Activated T-helper 1 cell treated with anti-CD3 and anti-CD28 coated beads, Interleukin-2, amount 50 U/mL, for 16 hours (primary cell): ENCODE measurements at regions not wholly inside any gene's neighbourhood (a gene's known extent, or its start where the extent isn't known, plus 50 kb on each side); places are given as distances from the start of the nearest gene placed in this dataset.
A peak's percentile ranks its signal among the peaks of the same experiment; 100 is the strongest.

ENCODE experiments used
- DNase-seq, 2 donors: peaks; one replicate each; pipeline ENCODE4 v3.0.0-alpha.2; 2020; ENCODE audit warnings: low read depth in 1 of 2, low spot score in 1 of 2

GRCh38 chr1:34406833-34407539, 230.3 kb downstream of the C1orf94 start:
- no peak for DNase-seq

- DNase-seq = no peak
Observed at GRCh38 chr1:34408011-34408410, 231.3 kb downstream of the C1orf94 start.

- no peak for DNase-seq
Observed at GRCh38 chr1:34409689-34410229, 233.1 kb downstream of the C1orf94 start.

- no peak for DNase-seq
Observed at GRCh38 chr1:34412598-34413370, 236.1 kb downstream of the C1orf94 start.

- DNase-seq = no peak
Observed at GRCh38 chr1:34415140-34415539, 238.4 kb downstream of the C1orf94 start.

GRCh38 chr1:34418166-34418565, 241.5 kb downstream of the C1orf94 start:
- DNase-seq = no peak

- DNase-seq = no peak
Observed at GRCh38 chr1:34419663-34420136, 243.0 kb downstream of the C1orf94 start.

GRCh38 chr1:34425046-34425445, 248.3 kb downstream of the C1orf94 start:
- DNase-seq = no peak

- no peak for DNase-seq
Observed at GRCh38 chr1:34425785-34426184, 249.1 kb downstream of the C1orf94 start.

GRCh38 chr1:34426325-34426896, 249.7 kb downstream of the C1orf94 start:
- no peak for DNase-seq

- DNase-seq = no peak
Observed at GRCh38 chr1:34427170-34427569, 250.5 kb downstream of the C1orf94 start.

GRCh38 chr1:34433099-34433498, 256.4 kb downstream of the C1orf94 start:
- DNase-seq = no peak

- DNase-seq = no peak
Observed at GRCh38 chr1:34436836-34437235, 260.1 kb downstream of the C1orf94 start.

- no peak for DNase-seq
Observed at GRCh38 chr1:34441259-34442069, 264.8 kb downstream of the C1orf94 start.

GRCh38 chr1:34444516-34444915, 267.8 kb downstream of the C1orf94 start:
- DNase-seq = no peak

- DNase-seq = no peak
Observed at GRCh38 chr1:34450325-34450724, 273.6 kb downstream of the C1orf94 start.

- DNase-seq = no peak
Observed at GRCh38 chr1:34452451-34452850, 275.7 kb downstream of the C1orf94 start.

- no peak for DNase-seq
Observed at GRCh38 chr1:34455121-34455520, 278.4 kb downstream of the C1orf94 start.

GRCh38 chr1:34460193-34460592, 283.5 kb downstream of the C1orf94 start:
- peak in 1 of 2 donors; percentile 5 for DNase-seq

- DNase-seq = no peak
Observed at GRCh38 chr1:34470401-34470800, 284.4 kb upstream of the GJB5 start.

GRCh38 chr1:34474566-34474965, 280.3 kb upstream of the GJB5 start:
- DNase-seq = no peak
